ENCODE measurements at regions not wholly inside any gene's neighbourhood (a gene's known extent, or its start where the extent isn't known, plus 50 kb on each side); places are given as distances from the start of the nearest gene placed in this dataset.

- no peak for DNase-seq (ENCODE audit: low spot score)
- no peaks in the 10 kb centered on the region for H3K36me3 ChIP-seq
- H3K27me3 ChIP-seq (replicated peaks; ENCODE audit: insufficient read depth): no peaks in the 10 kb centered on the region
- H3K27ac ChIP-seq: no peak overlapping the region
- H3K4me3 ChIP-seq: no peak overlapping the region
- no peaks in the 10 kb centered on the region for H3K4me1 ChIP-seq (replicated peaks)
- TF ChIP-seq POLR2A (IDR thresholded peaks at IDR 0.05) (no peak), POLR2AphosphoS5 (IDR thresholded peaks at IDR 0.05) (no peak)
- 86% methylated on average over 8 of the region's 8 CpGs for WGBS
- H3K9me3 ChIP-seq: no peaks in the 10 kb centered on the region
- intact Hi-C loops (cut with DNase I): no loop called here
Measured at GRCh38 chr9:89865357-89865756, 260.5 kb downstream of the GADD45G start.

GRCh38 chr9:89865981-89866380, 261.2 kb downstream of the GADD45G start:
- WGBS: 94% methylated on average over 10 of the region's 10 CpGs
- intact Hi-C loops (cut with DNase I): no loop called here
- DNase-seq (ENCODE audit: low spot score): no peak
- Histone ChIP-seq H3K4me3 (no peak overlapping the region), H3K36me3 (no peaks in the 10 kb centered on the region), H3K9me3 (no peaks in the 10 kb centered on the region), H3K27ac (no peak overlapping the region), H3K4me1 (replicated peaks) (no peaks in the 10 kb centered on the region), H3K27me3 (replicated peaks; ENCODE audit: insufficient read depth) (no peaks in the 10 kb centered on the region)
- no peak for TF ChIP-seq CTCF (IDR thresholded peaks at IDR 0.05)
- no peak for TF ChIP-seq POLR2A (IDR thresholded peaks at IDR 0.05)
- TF ChIP-seq POLR2AphosphoS5 (IDR thresholded peaks at IDR 0.05): no peak

- TF ChIP-seq CTCF (IDR thresholded peaks at IDR 0.05) (no peak), POLR2A (IDR thresholded peaks at IDR 0.05) (no peak), POLR2AphosphoS5 (IDR thresholded peaks at IDR 0.05) (no peak)
- intact Hi-C loops (cut with DNase I): no loop called here
- Histone ChIP-seq H3K9me3 (no peaks in the 10 kb centered on the region), H3K27ac (no peak overlapping the region), H3K4me3 (no peak overlapping the region), H3K4me1 (replicated peaks) (no peaks in the 10 kb centered on the region), H3K36me3 (no peaks in the 10 kb centered on the region), H3K27me3 (replicated peaks; ENCODE audit: insufficient read depth) (no peaks in the 10 kb centered on the region)
- 88% methylated on average over 3 of the region's 3 CpGs for WGBS
- DNase-seq (ENCODE audit: low spot score): no peak
Measured at GRCh38 chr9:89866701-89867100, 261.9 kb downstream of the GADD45G start.

GRCh38 chr9:89868100-89868499, 263.3 kb downstream of the GADD45G start:
- 80% methylated on average over 4 of the region's 4 CpGs for WGBS
- H3K27ac ChIP-seq: no peak overlapping the region
- H3K4me1 ChIP-seq (replicated peaks): peaks cover 3% of the 10 kb centered on the region
- H3K36me3 ChIP-seq: no peaks in the 10 kb centered on the region
- intact Hi-C loops (cut with DNase I): no loop called here
- DNase-seq (ENCODE audit: low spot score): no peak
- H3K9me3 ChIP-seq: no peaks in the 10 kb centered on the region
- TF ChIP-seq POLR2AphosphoS5 (IDR thresholded peaks at IDR 0.05) (peak; percentile 76), POLR2A (IDR thresholded peaks at IDR 0.05) (no peak)
- H3K27me3 ChIP-seq (replicated peaks; ENCODE audit: insufficient read depth): no peaks in the 10 kb centered on the region
- H3K4me3 ChIP-seq: no peak overlapping the region

- Histone ChIP-seq H3K27me3 (replicated peaks; ENCODE audit: insufficient read depth) (no peaks in the 10 kb centered on the region), H3K36me3 (no peaks in the 10 kb centered on the region), H3K27ac (no peak overlapping the region), H3K4me3 (no peak overlapping the region), H3K4me1 (replicated peaks) (peaks cover 16% of the 10 kb centered on the region), H3K9me3 (no peaks in the 10 kb centered on the region)
- TF ChIP-seq CTCF (IDR thresholded peaks at IDR 0.05) (no peak), POLR2AphosphoS5 (IDR thresholded peaks at IDR 0.05) (no peak), POLR2A (IDR thresholded peaks at IDR 0.05) (no peak)
- no peak for DNase-seq (ENCODE audit: low spot score)
- 69% methylated on average over 7 of the region's 7 CpGs for WGBS
- intact Hi-C loops (cut with DNase I): loop anchor here (5.0 kb wide), 1 partner anchor 248 kb away; no protein-coding TSS in a partner anchor
Measured at GRCh38 chr9:89869793-89870580, 265.2 kb downstream of the GADD45G start.

GRCh38 chr9:89871871-89872331, 267.1 kb downstream of the GADD45G start:
- no peak for DNase-seq (ENCODE audit: low spot score)
- WGBS: 88% methylated on average over 5 of the region's 5 CpGs
- H3K36me3 ChIP-seq: no peaks in the 10 kb centered on the region
- no peak overlapping the region for H3K27ac ChIP-seq
- no peak for TF ChIP-seq POLR2AphosphoS5 (IDR thresholded peaks at IDR 0.05)
- no peak for TF ChIP-seq CTCF (IDR thresholded peaks at IDR 0.05)
- no peak for TF ChIP-seq POLR2A (IDR thresholded peaks at IDR 0.05)
- no peak overlapping the region for H3K4me3 ChIP-seq
- no peaks in the 10 kb centered on the region for H3K27me3 ChIP-seq (replicated peaks; ENCODE audit: insufficient read depth)
- H3K9me3 ChIP-seq: no peaks in the 10 kb centered on the region
- intact Hi-C loops (cut with DNase I): loop anchor here (5.0 kb wide), 1 partner anchor 250 kb away; no protein-coding TSS in a partner anchor
- H3K4me1 ChIP-seq (replicated peaks): peaks cover 23% of the 10 kb centered on the region
